Right lobe of liver (tissue), 4 donors: ENCODE measurements at regions not wholly inside any gene's neighbourhood (a gene's known extent, or its start where the extent isn't known, plus 50 kb on each side); places are given as distances from the start of the nearest gene placed in this dataset.

ENCODE experiments used
- POLR2A ChIP-seq: fragments of 450-650 bp; IDR thresholded peaks from one replicate; pipeline ENCODE4 v1.6.1; 2017; ENCODE audit warnings: antibody characterized with exemption, mild to moderate bottlenecking
- TF ChIP-seq, protein P1 (sequence below), 4 donors: fragments of 200-600 bp in 3 of 4; fragments of 450-650 bp in 1 of 4; IDR thresholded peaks; one replicate each; pipeline versions ENCODE4 v1.5.1 to v1.8.0; 2016 to 2022; ENCODE audit warnings: antibody characterized with exemption in 4 of 4, mild to moderate bottlenecking in 2 of 4
- donor health status: DM: no; HTN: no; CAD: no.
- donor health status: DM: no; HTN: no; CAD: no.
- donor health status: DM: no; HTN: yes; CAD: no.

DNA sequence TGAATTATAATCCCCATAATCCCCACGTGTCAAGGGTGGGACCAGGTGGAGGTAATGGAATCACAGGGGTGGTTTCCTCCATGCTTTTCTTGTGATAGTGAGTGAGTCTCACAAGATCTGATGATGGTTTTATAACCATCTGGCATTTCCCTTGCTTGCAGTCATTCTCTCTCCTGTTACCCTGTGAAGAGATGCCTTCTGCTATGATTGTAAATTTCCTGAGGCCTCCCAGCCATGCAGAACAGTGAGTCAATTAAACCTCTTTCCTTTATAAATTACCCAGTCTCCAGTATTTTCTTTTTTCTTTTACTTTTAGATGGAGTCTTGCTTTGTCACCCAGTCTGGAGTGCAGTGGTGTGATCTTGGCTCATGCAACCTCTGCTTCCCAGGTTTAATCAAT lies 182.7 kb upstream of the SEMA6A start:
- TF ChIP-seq, protein P1, sequence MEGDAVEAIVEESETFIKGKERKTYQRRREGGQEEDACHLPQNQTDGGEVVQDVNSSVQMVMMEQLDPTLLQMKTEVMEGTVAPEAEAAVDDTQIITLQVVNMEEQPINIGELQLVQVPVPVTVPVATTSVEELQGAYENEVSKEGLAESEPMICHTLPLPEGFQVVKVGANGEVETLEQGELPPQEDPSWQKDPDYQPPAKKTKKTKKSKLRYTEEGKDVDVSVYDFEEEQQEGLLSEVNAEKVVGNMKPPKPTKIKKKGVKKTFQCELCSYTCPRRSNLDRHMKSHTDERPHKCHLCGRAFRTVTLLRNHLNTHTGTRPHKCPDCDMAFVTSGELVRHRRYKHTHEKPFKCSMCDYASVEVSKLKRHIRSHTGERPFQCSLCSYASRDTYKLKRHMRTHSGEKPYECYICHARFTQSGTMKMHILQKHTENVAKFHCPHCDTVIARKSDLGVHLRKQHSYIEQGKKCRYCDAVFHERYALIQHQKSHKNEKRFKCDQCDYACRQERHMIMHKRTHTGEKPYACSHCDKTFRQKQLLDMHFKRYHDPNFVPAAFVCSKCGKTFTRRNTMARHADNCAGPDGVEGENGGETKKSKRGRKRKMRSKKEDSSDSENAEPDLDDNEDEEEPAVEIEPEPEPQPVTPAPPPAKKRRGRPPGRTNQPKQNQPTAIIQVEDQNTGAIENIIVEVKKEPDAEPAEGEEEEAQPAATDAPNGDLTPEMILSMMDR (IDR thresholded peaks at IDR 0.05) = no peak
- TF ChIP-seq POLR2A = no peak
